SK-N-MC (cell line): ENCODE measurements at regions not wholly inside any gene's neighbourhood (a gene's known extent, or its start where the extent isn't known, plus 50 kb on each side); places are given as distances from the start of the nearest gene placed in this dataset.

Source experiments
- EZH2 ChIP-seq: fragments of 200-600 bp; sonication (generic); IDR thresholded peaks from one replicate; pipeline ENCODE4 v1.6.1; 2017; ENCODE audit warnings: antibody characterized with exemption
- FOXP2 ChIP-seq: optimal IDR thresholded peaks from 2 replicates; pipeline ENCODE3; 2011; ENCODE audit warnings: mild to moderate bottlenecking, moderate library complexity; ENCODE audit not compliant: insufficient read depth; ENCODE audit errors: extremely low read length, control extremely low read depth
- POLR2AphosphoS5 ChIP-seq: IDR thresholded peaks from 2 replicates; pipeline ENCODE4 v1.6.1; 2012; ENCODE audit warnings: mild to moderate bottlenecking, low read depth, low read length, borderline replicate concordance

GRCh38 chr21:34299168-34299539 lies 64.7 kb upstream of the KCNE2 start:
- TF ChIP-seq EZH2 (no peak), POLR2AphosphoS5 (no peak), FOXP2 (no peak)
